Left lung (tissue), 4 donors: ENCODE measurements at regions not wholly inside any gene's neighbourhood (a gene's known extent, or its start where the extent isn't known, plus 50 kb on each side); places are given as distances from the start of the nearest gene placed in this dataset.

Source experiments
- ATAC-seq: fragments of 200-7000 bp; cut with Tn5 transposase; one replicate; pipeline ENCODE4 v1.9.1; 2020; ENCODE audit warnings: moderate library complexity
- DNase-seq, 4 donors: peaks; one replicate each; pipeline ENCODE4 v3.0.0-alpha.2; 2013 to 2020
- H3K27ac ChIP-seq, 2 donors: fragments of 200-600 bp; sonication (generic) in 1 of 2; one replicate each; pipeline versions ENCODE4 v1.5.0 to v1.8.0; 2020 to 2021
- H3K27me3 ChIP-seq, 2 donors: fragments of 200-600 bp; sonication (generic) in 1 of 2; one replicate each; pipeline versions ENCODE4 v1.5.0 to v1.8.0; 2020 to 2021
- H3K36me3 ChIP-seq, 2 donors: fragments of 200-600 bp; sonication (generic) in 1 of 2; one replicate each; pipeline versions ENCODE4 v1.5.0 to v1.8.0; 2020 to 2021
- H3K4me1 ChIP-seq, 2 donors: fragments of 200-600 bp; one replicate each; pipeline ENCODE4 v1.8.0; 2021
- H3K4me3 ChIP-seq, 2 donors: fragments of 200-600 bp; sonication (generic) in 1 of 2; one replicate each; pipeline versions ENCODE4 v1.5.0 to v1.8.0; 2020 to 2021; ENCODE audit warnings: mild to moderate bottlenecking in 1 of 2
- H3K9me3 ChIP-seq, 2 donors: fragments of 200-600 bp; sonication (generic) in 1 of 2; one replicate each; pipeline versions ENCODE4 v1.5.0 to v1.8.0; 2020 to 2021
- intact Hi-C, 2 donors: fragments of 100-400 bp; cut with DNase I; formaldehyde crosslinking; loops; one replicate each; pipeline versions ENCODE4 v1.11.2 to v1.14.2; 2022
- TF ChIP-seq, protein P1 (sequence below), 2 donors: fragments of 200-600 bp; sonication (generic) in 1 of 2; IDR thresholded peaks; one replicate each; pipeline versions ENCODE4 v1.5.0 to v1.8.0; 2021; ENCODE audit warnings: antibody characterized with exemption in 2 of 2
- donor health status: DM: no; HTN: yes; CAD: no.
- donor health status: DM: no; HTN: no; CAD: no.

DNA sequence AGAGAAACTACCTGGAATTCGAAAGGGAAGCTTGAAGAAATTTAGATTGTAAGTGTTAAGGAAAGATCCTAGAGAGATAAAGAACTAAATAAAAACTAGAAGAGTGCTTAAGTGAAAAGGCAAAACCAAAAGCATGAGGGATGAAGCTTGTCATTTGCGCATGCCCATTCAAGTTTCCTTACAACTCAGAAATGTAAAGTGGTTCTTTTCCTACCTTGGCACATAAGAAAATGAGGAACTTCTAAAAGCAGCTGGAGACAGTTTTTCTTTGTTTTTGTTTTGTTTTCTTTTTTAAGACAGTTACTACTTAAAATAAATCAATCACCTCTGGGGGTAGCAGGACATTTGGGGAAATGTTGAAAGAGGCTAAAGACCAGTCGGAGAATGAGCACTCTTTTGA is 1304.4 kb upstream of the PCDH7 start:
- H3K4me1 ChIP-seq, result no peaks in the 10 kb centered on the region
- H3K27ac ChIP-seq, result no peak overlapping the region
- no peaks in the 10 kb centered on the region for H3K36me3 ChIP-seq
- H3K4me3 ChIP-seq, result no peak overlapping the region
- intact Hi-C loops, result no loop called here
- no peaks in the 10 kb centered on the region for H3K27me3 ChIP-seq
- DNase-seq, result no peak
- ATAC-seq, result no peak
- no peaks in the 10 kb centered on the region for H3K9me3 ChIP-seq
- TF ChIP-seq, protein P1, sequence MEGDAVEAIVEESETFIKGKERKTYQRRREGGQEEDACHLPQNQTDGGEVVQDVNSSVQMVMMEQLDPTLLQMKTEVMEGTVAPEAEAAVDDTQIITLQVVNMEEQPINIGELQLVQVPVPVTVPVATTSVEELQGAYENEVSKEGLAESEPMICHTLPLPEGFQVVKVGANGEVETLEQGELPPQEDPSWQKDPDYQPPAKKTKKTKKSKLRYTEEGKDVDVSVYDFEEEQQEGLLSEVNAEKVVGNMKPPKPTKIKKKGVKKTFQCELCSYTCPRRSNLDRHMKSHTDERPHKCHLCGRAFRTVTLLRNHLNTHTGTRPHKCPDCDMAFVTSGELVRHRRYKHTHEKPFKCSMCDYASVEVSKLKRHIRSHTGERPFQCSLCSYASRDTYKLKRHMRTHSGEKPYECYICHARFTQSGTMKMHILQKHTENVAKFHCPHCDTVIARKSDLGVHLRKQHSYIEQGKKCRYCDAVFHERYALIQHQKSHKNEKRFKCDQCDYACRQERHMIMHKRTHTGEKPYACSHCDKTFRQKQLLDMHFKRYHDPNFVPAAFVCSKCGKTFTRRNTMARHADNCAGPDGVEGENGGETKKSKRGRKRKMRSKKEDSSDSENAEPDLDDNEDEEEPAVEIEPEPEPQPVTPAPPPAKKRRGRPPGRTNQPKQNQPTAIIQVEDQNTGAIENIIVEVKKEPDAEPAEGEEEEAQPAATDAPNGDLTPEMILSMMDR (IDR thresholded peaks at IDR 0.05), result no peak

DNA sequence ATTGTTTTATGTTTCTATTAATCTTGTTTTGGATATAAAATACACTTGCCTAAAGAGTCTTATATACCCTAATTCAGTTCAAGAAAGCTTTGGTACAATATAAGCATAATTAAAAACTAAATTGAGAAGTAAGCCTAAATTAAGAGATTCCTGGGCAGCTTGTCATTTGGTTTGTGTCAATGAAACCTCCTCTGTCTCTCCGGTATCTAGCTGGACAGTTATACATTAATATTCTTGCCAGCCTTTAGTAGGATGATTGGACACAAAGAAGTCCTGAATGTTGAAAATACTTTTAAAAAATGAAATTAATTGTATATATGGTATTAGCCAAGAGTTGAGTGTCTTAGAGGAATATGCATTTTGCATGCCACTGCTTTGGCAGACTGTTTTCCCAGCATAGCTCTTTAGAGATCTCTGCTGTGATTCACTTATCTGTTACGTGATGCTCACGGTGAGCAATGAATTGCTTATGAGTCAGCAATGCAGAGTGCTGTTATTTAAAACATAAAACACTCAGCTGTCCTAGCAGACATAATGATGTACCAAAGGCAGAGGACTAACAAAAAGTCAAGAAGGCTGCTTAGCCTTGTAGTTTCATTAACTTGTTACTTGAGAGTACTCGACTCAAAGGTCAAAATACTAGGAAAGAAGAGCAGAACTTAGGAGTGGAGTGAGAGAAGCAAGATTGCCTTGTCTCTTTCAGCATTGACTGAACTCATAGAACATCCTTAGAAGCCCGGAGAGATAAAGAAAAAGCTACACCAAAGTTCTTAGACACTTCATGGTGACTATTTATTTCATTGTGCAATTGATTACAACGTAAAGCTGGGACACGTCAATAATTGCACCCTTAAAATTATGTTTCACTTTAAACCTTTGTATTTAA is 1296.1 kb upstream of the PCDH7 start:
- Histone ChIP-seq H3K27ac (no peak overlapping the region), H3K36me3 (no peaks in the 10 kb centered on the region), H3K4me3 (no peak overlapping the region), H3K4me1 (no peaks in the 10 kb centered on the region), H3K9me3 (no peaks in the 10 kb centered on the region), H3K27me3 (no peaks in the 10 kb centered on the region)
- TF ChIP-seq, protein P1 (IDR thresholded peaks at IDR 0.05), result no peak
- no peak for DNase-seq
- intact Hi-C loops, result no loop called here
- no peak for ATAC-seq

DNA sequence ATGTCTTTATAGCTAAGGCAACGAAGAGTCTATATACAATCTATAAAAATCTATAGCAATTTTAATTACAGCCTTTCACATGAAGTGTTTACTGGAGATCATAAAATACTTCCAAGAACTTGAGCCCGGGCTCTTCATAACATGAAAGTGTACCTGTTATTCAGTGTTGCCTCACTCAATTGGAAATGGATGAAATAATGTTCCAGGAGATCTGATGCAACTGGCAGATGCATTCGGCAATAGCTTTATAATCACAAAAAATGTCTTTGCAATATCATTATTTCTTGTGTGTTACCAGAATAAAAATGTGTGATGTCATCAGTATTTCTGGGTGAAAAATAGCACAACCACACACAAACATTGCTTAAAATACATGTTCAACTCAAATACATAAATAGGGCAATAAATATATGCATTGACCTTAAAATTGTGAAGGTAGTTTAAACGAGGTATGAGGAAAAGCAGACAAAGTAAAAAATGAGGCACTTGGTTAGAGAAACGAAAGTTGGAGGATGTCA is 1266.8 kb upstream of the PCDH7 start:
- Histone ChIP-seq H3K27me3 (no peaks in the 10 kb centered on the region), H3K4me3 (no peak overlapping the region), H3K9me3 (peaks cover 0 to 1% of the 10 kb centered on the region in 2 donors), H3K4me1 (no peaks in the 10 kb centered on the region), H3K36me3 (no peaks in the 10 kb centered on the region), H3K27ac (no peak overlapping the region)
- intact Hi-C loops, result no loop called here
- ATAC-seq, result no peak
- TF ChIP-seq, protein P1 (IDR thresholded peaks at IDR 0.05), result no peak
- DNase-seq, result no peak

DNA sequence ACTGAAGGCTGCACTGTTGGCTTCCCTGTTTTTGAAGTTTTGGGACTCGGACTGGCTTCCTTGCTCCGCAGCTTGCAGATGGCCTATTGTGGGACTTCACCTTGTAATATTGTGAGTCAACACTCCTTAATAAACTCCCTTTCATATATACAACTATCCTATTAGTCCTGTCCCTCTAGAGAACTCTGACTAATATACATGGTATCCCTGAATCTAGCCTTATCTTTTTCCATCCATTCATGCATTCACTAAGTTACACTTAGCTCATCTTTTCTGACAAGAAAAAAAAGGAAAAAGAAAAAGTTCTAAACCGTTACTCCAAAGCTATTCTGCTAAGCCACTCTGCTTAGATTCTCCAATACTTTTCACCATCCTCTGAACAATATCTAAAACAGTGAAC is 1260.2 kb upstream of the PCDH7 start:
- H3K27ac ChIP-seq, result no peak overlapping the region
- H3K4me1 ChIP-seq, result no peaks in the 10 kb centered on the region
- no peaks in the 10 kb centered on the region for H3K36me3 ChIP-seq
- peaks cover 0 to 3% of the 10 kb centered on the region in 2 donors for H3K9me3 ChIP-seq
- H3K4me3 ChIP-seq, result no peak overlapping the region
- ATAC-seq (no peak), DNase-seq (no peak)
- intact Hi-C loops, result no loop called here
- TF ChIP-seq, protein P1 (IDR thresholded peaks at IDR 0.05), result no peak
- H3K27me3 ChIP-seq, result no peaks in the 10 kb centered on the region

DNA sequence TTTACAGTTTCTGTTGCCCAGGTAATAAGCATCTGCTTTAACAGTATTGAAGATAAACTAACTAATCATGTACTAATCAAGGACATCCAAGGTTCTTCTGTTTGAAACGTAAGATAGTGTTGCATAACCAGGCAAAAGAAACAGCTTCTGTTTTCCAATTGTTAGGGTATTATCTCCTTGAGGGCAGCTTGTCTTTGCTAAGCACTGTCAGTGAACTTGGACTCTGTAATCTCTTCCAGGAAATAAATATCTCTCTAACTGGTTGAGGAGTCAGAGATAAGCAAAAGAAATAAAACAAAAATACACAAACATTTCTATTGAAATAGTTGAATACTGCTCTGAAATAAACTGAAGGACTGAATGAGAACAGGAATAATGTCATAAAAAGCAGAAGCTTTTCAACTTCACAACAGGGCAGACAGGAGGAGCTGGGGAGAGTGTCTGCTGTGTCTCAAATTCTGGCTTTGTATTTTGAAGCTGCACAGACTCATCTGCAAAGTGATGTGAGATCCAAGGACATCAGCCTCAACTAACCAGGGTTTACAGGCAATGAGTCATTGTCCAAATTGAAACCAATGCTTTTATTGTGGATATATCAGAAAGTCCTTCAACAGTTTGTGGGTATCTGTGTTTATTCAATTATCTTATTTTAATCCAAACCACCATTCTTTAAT is 1253.0 kb upstream of the PCDH7 start:
- DNase-seq (no peak), ATAC-seq (no peak)
- no peak overlapping the region for H3K27ac ChIP-seq
- no peaks in the 10 kb centered on the region for H3K27me3 ChIP-seq
- H3K36me3 ChIP-seq, result no peaks in the 10 kb centered on the region
- intact Hi-C loops, result no loop called here
- no peak overlapping the region for H3K4me3 ChIP-seq
- H3K9me3 ChIP-seq, result no peaks in the 10 kb centered on the region
- H3K4me1 ChIP-seq, result no peaks in the 10 kb centered on the region
- TF ChIP-seq, protein P1 (IDR thresholded peaks at IDR 0.05), result no peak
